Germinal center (tissue), 1 donor: ENCODE measurements at regions not wholly inside any gene's neighbourhood (a gene's known extent, or its start where the extent isn't known, plus 50 kb on each side); places are given as distances from the start of the nearest gene placed in this dataset.
"Not testable (repeated sequence)": the region's sequence is repeated elsewhere in the genome, so short reads cannot be mapped to it uniquely, and the experiment has no call there.

ENCODE experiments used
- DNase-seq: peaks from one replicate; pipeline ENCODE4 v3.0.0; 2012; ENCODE audit warnings: mixed read lengths, low spot score

DNA sequence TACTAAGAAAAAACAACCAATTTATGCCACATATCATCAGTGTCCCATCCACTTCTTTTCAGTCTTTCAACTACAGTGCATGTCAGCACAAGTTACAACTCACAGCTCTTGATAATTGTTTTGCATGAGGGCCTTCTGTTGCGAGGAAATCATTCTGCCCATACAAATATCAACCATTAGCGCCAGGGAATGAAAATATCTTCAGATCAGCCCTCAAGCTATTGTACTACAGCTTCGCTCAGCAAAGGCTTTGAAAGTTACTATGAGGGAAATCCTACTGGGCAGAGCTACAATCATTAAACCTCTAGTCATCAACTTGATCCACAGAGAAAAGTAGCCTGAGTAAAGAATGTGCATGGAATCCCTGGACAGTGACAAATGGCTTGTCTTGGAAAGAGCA is 1023.6 kb upstream of the HS3ST1 start:
- no peak for DNase-seq

- no peak for DNase-seq
These were observed 1018.8 kb upstream of the HS3ST1 start for GRCh38 chr4:12447451-12447850.

DNA sequence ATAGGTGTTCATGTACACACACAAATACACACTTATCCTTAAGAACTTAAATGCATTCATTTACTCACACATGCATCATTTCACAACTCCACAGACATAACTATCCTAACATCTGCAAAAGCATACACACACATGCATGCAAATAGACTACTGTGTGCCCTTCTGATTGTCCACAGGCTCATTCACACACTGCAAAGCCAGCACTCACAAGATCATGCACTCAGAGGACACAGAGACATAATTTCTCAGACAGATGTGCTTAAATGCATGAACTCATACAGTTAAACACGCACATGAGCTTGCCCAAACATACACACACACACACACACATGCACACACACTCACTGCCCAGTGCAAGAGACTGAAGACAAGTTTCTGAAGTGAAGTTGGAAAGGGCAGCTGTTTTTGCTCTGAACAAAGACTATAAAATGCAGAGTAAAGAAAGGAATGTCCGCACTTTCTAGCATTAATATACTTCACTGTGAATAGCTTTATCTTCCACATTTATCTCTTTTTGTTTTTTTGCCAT is 1018.0 kb upstream of the HS3ST1 start:
- DNase-seq, result no peak

DNA sequence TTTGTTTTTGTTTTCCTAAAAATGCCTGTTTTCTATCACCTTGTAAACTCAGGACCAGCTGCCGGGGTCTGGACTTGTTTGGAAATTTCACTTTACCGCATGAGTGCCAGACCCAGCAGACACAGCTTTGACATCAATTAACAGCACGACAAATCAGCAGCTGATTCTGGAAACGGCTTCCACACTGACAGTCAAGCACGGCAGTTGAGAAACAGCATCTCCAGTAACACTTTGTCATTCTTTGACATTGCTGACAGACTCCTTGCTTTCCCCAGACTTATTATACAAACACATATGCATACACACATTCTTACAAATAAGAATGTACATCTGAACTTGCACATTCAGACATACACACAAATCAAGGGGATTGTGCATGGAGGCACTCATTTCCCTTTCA is 1017.6 kb upstream of the HS3ST1 start:
- DNase-seq, result no peak

DNA sequence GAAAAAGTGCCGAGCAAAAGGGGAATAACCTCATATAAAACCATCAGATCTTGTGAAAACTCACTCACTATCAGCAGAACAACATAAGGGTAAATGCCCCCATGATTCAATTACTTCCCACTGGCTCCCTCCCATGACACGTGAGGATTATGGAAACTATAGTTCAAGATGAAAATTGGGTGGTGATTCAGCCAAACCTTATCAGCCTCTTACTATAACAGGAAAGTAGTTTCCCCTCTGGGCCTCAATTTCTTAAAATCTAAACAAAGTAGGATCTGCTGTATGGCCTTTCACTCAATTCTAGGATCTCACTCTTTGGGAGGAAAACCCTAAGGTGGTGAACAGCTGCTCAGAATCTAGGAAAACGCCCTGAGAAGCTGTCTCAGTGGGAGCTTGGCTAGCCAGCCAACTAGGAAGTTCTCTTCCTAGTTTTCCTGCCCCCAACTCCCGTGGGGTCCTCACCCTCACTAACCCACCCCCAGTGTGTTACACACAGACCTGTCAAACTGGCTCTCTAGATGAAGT is 1017.1 kb upstream of the HS3ST1 start:
- DNase-seq, result no peak

DNA sequence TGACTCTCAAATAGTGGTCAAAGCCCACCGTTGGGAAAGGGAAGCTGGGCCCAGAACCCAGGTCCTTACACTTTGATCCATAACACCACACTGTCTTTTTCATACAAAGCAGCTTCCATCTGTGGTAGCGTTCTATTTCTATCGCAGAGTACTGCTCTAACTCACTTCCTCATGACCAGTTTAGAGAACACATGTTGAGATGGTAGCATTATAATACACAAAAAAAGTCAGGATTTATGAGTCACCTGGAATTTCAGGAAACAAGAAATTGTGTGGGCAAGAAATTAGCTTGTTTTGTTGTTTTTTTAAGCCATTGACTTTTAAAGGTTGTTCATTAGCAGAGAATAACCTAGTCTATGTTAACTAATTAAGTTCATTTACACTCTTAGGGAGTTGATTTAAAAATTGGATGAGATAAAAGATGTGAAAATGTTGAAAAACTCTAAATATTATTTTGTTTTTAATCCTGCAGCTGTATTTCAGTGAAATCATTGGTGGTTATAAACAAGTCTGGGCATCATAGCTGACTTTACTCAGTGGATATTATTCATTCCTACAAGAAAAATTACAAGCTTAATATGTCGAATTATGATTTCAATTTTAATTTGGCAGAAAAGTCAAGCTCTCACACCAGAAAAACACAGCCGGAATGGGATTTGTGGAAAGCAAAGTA is 1011.1 kb upstream of the HS3ST1 start:
- DNase-seq, result no peak

DNA sequence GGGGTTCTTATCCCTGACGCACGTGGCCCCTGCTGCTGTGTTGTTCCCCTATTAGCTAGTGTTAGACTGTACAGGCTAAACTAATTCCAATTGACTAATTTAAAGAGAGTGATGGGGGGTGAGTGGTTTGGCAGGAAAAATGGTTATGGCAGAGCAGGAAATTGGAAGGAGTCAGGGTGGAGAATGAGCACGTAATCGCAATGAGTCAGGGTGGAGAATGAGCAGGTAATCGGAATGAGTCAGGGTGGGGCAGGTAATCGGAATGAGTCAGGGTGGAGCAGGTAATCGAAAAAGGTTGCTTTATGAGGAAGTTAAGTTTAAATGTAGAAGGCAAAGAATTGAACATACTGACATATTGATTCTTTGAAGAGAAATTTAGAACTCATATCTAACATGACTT is 1002.6 kb upstream of the HS3ST1 start:
- not testable (repeated sequence) for DNase-seq

- DNase-seq, result no peak
These were observed 992.7 kb upstream of the HS3ST1 start for GRCh38 chr4:12421364-12421763.

DNA sequence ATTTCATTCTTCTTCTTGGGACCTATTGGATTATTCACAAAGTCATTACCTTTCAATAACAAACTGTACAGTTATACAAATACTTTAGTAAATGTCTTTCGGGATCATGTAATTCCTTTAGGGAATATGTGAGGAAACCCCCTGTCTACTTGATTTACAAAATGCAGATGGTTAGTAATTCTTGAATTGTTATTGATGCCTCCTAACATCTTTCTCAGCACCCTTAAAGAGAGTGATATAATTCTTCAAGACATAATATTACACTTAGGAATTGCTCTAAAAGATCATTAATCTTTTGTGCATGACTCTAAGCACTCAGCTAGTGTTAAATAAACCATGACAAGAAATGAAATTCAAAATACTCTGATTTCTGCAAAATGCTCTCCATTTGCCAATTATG is 988.1 kb upstream of the HS3ST1 start:
- no peak for DNase-seq

- DNase-seq, result no peak
These were observed 985.6 kb upstream of the HS3ST1 start for GRCh38 chr4:12414181-12414812.

GRCh38 chr4:12411072-12411471 is 982.4 kb upstream of the HS3ST1 start:
- no peak for DNase-seq

DNA sequence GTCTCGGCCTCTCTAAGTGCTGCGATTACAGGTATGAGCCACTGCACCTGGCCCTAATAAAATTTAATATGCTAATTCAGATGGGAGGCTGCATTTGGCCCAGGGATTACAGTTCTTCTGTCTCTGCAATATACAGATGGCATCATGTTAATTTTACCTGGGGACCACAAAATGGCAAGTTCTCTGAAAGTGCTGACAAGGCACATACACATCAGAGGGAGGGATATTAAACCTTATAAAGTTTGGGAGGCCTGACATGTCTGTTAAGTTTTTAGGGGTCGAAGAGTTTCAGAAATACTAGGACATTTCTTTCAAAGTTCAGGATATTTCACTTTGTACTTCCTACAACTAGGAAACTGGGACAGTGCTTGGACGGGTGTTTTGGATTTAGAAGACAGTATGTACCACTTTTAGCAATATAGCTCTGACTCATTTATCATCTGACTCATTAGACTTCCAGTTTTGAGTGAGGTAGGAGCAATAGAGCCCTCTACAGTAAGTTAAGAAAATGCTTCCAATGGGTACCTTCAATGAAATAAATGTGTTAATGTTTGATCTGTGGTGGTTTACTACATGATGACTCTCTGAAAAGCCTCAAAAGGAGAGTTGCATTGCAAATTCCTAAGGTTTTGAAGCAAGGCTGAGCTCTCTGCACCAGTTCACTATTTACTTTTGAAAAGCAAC is 981.0 kb upstream of the HS3ST1 start:
- no peak for DNase-seq

DNA sequence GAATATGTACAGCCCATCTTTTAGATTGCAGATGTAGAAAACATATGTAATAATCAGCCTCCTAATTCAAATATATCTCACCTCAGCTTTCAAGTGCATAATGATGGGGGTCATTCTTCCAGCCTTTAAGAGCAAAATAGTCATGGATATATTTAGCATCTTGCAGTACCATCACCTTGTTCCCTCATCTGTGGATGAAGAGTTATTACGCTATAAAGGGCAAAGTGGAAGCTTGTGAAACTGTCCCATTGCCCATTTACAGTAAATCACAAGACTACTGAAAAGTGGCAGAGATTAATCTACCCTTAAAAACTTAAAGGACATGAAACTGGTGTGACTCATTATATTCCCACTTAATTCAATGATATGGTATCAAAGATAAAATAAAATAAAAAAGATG is 979.7 kb upstream of the HS3ST1 start:
- no peak for DNase-seq

DNA sequence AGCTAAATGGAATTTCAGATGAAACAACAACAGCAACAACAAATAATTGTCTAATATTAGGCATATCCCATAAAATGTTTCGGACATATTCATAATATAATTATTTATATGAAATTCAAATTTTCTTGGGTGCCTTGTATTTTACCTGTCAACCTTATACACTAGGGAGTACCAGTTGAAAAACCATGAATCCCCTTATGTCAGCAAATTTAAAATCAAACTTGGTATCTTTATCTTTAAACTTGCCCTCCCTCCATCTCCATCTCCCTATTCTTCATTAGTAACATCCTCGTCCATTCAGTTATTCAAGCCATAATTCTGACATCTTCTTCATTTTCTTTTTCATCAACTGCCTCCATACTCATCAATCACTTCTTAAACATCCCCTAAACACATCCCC is 974.5 kb upstream of the HS3ST1 start:
- DNase-seq, result no peak

DNA sequence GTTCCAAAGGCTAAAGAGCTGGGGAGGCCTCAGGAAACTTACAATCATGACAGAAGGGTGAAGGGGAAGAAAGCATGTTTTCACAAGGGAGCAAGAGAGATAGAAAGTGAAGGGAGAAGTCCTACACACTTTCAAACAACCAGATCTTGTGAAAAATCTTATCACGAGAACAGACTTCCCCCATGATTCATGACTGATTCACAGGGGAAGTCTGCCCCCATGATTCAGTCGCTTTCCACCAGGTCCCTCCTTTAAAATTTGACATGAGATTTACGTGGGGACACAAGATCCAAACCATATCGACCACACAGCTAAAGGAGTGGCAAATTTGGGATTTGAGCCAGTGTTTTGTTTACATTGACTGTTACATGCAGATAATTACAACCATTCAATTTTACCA is 971.1 kb upstream of the HS3ST1 start:
- no peak for DNase-seq

- DNase-seq, result no peak
These were observed 965.1 kb upstream of the HS3ST1 start for GRCh38 chr4:12393631-12394262.

DNA sequence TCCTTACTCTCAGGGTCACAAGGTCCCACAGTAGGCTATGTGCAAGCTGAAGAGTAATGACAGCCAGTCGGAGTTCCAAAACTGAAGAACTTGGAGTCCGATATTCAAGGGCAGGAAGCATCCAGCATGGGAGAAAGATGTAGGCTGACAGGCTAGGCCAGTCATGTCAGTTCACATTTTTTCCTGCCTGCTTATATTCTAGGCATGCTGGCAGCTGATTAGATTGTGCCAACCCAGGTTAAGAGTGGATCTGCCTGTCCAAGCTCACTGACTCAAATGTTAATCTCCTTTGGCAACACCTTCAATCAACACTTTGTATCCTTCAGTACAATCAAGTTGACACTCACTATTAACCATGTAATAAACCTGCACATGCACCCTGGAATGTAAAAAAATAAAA is 960.9 kb upstream of the HS3ST1 start:
- no peak for DNase-seq

DNA sequence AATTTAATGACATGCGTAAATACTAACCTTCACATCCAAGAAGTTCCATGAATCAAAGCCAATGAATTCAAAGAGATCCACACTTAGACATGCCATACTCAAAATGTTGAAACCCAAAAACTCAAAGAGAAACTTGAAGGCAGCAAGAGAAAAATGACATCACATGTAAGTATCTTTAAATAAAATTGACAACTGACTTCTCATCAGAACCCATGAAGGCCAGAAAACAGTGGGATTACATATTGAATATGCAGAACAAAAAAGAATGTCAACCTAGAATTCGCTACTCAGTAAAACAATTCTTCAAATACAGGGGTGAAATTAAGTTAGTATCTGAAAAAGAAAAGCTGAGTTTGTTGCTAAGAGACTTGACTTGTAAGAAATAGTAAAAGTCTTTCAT is 953.9 kb upstream of the HS3ST1 start:
- no peak for DNase-seq

- DNase-seq, result no peak
These were observed 950.5 kb upstream of the HS3ST1 start for GRCh38 chr4:12379191-12379590.

DNA sequence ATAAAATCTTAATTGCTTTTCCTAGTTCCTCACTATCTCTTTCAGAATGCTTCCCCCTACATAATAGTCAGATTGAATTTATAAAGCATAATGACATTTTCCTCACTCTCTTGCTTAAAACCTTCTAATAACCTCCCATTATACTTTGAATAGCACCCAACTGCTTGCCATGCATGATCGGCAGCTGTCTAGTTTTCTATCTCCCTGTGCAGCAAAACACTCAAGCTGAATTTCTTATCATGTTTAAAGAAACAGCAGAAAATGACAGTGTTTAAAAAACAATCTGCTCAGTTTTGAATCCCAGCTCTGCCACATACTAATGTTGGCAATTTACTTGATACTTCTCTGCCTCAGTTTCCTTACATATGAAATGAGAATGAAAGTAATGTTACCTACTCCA is 947.1 kb upstream of the HS3ST1 start:
- no peak for DNase-seq

DNA sequence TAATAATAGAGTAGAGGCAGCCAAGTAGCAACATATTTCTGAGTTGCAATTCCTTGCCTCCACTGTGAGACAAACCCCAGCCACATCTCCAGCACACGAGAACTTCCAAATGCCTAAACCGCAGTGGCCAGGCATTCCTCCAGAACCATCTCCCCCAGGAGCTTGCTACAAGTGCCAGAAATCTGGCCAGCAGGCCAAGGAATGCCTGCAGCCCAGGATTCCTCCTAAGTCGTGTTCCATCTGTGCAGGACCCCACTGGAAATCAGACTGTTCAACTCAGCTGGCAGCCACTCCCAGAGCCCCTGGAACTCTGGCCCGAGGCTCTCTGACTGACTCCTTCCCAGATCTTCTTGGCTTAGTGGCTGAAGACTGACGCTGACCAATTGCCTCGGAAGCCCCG is 937.2 kb upstream of the HS3ST1 start:
- DNase-seq, result not testable (repeated sequence)

GRCh38 chr4:12360391-12360790 is 931.7 kb upstream of the HS3ST1 start:
- DNase-seq, result no peak

GRCh38 chr4:12359420-12359819 is 930.7 kb upstream of the HS3ST1 start:
- no peak for DNase-seq
